HG03432 (cell line): ENCODE measurements at regions not wholly inside any gene's neighbourhood (a gene's known extent, or its start where the extent isn't known, plus 50 kb on each side); places are given as distances from the start of the nearest gene placed in this dataset.
"Not testable (repeated sequence)": the region's sequence is repeated elsewhere in the genome, so short reads cannot be mapped to it uniquely, and the experiment has no call there.

ENCODE experiments used
- ATAC-seq: cut with Tn5 transposase; IDR thresholded peaks from one replicate; pipeline ENCODE4 v1.9.1; 2021; ENCODE audit warnings: mild to moderate bottlenecking, moderate library complexity; ENCODE audit not compliant: unreplicated experiment

- ATAC-seq = no peak
These were observed 123.4 kb upstream of the TENT5A start for GRCh38 chr6:81875782-81876293.

- ATAC-seq = not testable (repeated sequence)
These were observed 117.4 kb upstream of the TENT5A start for GRCh38 chr6:81869749-81870508.

- ATAC-seq = no peak
These were observed 113.2 kb upstream of the TENT5A start for GRCh38 chr6:81865712-81866111.

GRCh38 chr6:81864124-81864523 lies 111.6 kb upstream of the TENT5A start:
- ATAC-seq = no peak

- no peak for ATAC-seq
These were observed 110.6 kb upstream of the TENT5A start for GRCh38 chr6:81863123-81863522.

GRCh38 chr6:81861281-81861680 lies 108.8 kb upstream of the TENT5A start:
- no peak for ATAC-seq

- no peak for ATAC-seq
These were observed 107.4 kb upstream of the TENT5A start for GRCh38 chr6:81859884-81860283.

- no peak for ATAC-seq
These were observed 105.3 kb upstream of the TENT5A start for GRCh38 chr6:81857812-81858211.

GRCh38 chr6:81856872-81857271 lies 104.4 kb upstream of the TENT5A start:
- no peak for ATAC-seq

- no peak for ATAC-seq
These were observed 102.0 kb upstream of the TENT5A start for GRCh38 chr6:81854474-81854873.

GRCh38 chr6:81853975-81854374 lies 101.5 kb upstream of the TENT5A start:
- ATAC-seq = no peak

GRCh38 chr6:81849248-81849647 lies 96.8 kb upstream of the TENT5A start:
- ATAC-seq = no peak

GRCh38 chr6:81847866-81848265 lies 95.4 kb upstream of the TENT5A start:
- ATAC-seq = no peak

- no peak for ATAC-seq
These were observed 92.2 kb upstream of the TENT5A start for GRCh38 chr6:81844686-81845085.

- no peak for ATAC-seq
These were observed 90.8 kb upstream of the TENT5A start for GRCh38 chr6:81843302-81843701.

- ATAC-seq = no peak
These were observed 89.8 kb upstream of the TENT5A start for GRCh38 chr6:81842254-81842653.

GRCh38 chr6:81838724-81839426 lies 86.4 kb upstream of the TENT5A start:
- no peak for ATAC-seq

- ATAC-seq = no peak
These were observed 85.5 kb upstream of the TENT5A start for GRCh38 chr6:81838031-81838430.

- ATAC-seq = no peak
These were observed 81.7 kb upstream of the TENT5A start for GRCh38 chr6:81834141-81834681.

GRCh38 chr6:81832304-81832703 lies 79.8 kb upstream of the TENT5A start:
- ATAC-seq = no peak

- ATAC-seq = no peak
These were observed 78.8 kb upstream of the TENT5A start for GRCh38 chr6:81831274-81831673.

GRCh38 chr6:81826784-81827183 lies 74.3 kb upstream of the TENT5A start:
- no peak for ATAC-seq
